IPS DF 4.7 (cell line): ENCODE measurements at regions not wholly inside any gene's neighbourhood (a gene's known extent, or its start where the extent isn't known, plus 50 kb on each side); places are given as distances from the start of the nearest gene placed in this dataset.

Source experiments
- DNase-seq: peaks from one replicate; pipeline ENCODE4 v3.0.0-alpha.2; 2013; ENCODE audit warnings: low spot score; ENCODE audit errors: extremely low read depth

DNA sequence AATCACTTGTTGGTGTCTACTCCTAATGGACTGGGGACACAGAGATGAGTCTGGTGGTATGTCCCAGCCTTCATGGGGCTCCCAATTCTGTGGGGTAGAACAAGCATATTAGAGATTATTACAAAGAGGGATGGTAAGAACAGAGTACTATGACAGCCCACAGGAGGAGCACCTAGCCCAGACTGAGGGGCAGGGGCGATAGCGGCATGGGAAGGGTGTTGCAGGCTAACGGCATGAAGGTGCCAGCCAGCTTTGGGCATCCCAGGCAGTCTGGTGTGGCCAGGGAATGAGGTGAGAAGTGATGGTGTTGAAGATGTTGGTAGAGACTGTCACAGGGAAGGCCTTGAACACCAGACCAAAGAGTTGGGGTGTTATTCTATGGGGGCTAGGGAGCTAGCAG, 280.0 kb downstream of the RPS24 start:
- no peak for DNase-seq

- DNase-seq: no peak
Observed at GRCh38 chr10:78314651-78315050, 281.0 kb downstream of the RPS24 start.

GRCh38 chr10:78316451-78316931, 282.8 kb downstream of the RPS24 start:
- no peak for DNase-seq

GRCh38 chr10:78318305-78318704, 284.6 kb downstream of the RPS24 start:
- no peak for DNase-seq

- no peak for DNase-seq
Observed at GRCh38 chr10:78319371-78319770, 285.7 kb downstream of the RPS24 start.

GRCh38 chr10:78319841-78320240, 286.2 kb downstream of the RPS24 start:
- DNase-seq: no peak

GRCh38 chr10:78320506-78320905, 286.8 kb downstream of the RPS24 start:
- no peak for DNase-seq

GRCh38 chr10:78321000-78321399, 287.3 kb downstream of the RPS24 start:
- no peak for DNase-seq

DNA sequence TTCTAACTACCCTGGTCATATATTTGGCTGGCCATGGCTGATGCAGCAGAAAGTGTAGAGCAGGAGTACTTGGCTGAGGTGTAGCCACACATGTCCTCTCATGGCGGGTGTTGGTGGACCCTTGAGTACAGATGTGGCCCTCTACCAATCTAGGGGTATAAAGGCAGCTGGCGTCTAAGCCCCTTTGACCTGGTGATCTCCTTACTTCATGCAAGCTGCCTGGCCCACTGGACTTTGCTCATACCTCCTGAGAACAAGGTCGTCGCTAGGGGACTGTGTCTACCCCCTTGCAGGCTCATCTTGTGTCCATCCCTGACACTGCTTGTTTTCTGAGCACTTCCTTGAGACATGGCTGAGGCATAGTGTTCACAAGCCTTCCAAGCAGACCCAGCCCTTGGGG, 287.8 kb downstream of the RPS24 start:
- DNase-seq: no peak

DNA sequence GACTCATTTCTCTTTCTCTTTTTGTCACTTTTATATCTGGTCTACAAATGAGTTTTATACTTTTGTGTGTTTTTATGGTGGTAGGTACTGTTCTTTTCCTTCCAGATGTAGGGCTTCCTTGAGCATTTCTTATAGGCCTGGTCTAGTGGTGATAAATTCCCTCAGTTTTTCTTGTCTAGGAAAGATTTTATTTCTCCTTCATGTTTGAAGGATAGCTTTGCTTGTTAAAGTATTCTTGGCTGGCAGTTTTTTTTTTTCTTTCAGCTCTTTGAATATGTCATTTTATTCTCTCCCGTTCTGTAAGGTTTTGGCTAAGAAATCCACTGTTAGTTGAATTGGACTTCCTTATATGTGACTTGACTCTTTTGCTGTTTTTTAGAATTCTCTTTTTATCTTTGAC, 292.7 kb downstream of the RPS24 start:
- DNase-seq: no peak

- no peak for DNase-seq
Observed at GRCh38 chr10:78327778-78328591, 294.3 kb downstream of the RPS24 start.

DNA sequence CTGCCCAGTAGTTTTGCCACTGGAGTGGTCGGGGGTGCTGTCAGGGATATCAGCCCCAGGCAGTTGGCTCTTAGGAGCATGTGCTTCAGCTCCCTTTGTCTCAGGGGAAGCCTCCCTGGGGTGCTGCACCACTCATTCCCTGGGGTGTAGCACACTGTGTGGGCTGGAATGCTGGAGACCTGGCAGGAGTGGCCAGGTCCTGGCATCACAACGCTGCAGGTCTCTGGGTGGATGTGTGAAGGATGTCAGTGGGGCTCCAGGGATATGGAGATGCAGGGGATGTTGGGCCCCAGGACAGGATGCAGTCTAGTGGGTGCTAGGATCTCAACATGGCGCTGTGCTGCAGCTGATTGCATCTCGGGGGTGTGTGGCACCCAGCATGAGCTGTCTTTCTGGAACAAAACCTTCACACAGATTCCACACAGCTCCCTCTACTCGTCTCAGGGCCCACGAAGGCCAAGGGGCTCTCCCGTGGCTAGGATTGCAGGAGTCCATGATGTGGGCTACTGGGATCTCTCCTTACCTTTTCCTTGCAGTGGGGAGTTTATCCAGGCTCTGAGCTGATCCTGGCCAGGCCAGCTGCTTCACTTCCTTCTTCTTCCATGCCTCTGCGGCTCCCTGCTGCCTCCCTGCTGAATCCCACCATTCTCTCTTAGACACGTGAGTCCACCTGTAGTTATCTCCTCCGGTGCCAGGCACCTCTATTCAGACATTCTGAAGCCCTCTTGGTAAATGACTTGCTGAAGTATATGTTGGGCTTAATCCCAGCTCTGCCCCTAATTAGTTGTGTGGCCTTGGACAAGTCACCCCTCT, 295.1 kb downstream of the RPS24 start:
- DNase-seq: no peak

DNA sequence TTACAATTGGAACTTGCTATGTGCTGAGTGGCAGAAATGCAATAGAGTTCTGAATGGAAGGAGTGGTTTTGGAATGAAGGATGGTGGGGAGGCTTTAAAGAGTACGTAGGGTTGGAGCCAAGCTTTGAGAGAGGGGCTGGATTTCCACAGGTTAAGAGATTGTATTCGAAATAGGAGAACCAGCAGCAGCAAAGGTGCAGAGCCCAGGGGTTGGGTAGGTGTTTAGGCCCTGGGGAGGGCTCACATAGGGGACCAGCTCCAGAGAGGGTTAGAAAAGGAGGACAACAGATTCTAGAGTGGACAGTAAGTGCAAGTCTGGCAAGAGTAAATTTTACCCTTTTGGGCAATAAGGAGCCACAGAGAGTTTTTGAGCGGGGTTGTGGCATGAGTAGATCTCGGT, 297.2 kb downstream of the RPS24 start:
- no peak for DNase-seq

DNA sequence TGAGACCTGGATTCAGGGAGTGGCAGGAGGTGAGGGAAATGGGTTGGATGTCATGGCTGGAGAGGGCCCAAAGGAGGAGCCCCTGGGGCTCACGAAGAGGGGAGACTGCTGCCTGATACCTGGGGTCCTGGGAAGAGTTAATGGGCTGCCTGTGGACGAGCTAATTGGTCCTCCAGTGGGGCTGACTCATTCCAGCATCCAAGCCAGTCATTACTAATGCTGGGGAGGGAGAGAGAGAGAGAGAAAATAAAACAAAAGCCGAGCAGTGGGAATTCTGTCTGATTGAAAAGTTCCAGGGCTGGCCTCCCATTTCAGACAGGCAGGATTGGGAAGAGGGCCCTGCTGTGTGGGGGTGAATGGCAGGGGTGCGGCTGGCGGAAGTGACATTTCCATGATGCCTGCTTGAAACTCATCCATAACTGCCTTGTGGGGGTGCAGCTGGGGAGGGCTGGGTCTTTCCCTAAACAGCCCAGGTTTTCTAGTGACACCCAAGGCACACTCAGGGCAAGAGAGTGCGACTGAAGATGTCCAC, 297.8 kb downstream of the RPS24 start:
- no peak for DNase-seq

GRCh38 chr10:78332012-78332411, 298.3 kb downstream of the RPS24 start:
- no peak for DNase-seq

GRCh38 chr10:78332657-78333056, 299.0 kb downstream of the RPS24 start:
- DNase-seq: no peak

DNA sequence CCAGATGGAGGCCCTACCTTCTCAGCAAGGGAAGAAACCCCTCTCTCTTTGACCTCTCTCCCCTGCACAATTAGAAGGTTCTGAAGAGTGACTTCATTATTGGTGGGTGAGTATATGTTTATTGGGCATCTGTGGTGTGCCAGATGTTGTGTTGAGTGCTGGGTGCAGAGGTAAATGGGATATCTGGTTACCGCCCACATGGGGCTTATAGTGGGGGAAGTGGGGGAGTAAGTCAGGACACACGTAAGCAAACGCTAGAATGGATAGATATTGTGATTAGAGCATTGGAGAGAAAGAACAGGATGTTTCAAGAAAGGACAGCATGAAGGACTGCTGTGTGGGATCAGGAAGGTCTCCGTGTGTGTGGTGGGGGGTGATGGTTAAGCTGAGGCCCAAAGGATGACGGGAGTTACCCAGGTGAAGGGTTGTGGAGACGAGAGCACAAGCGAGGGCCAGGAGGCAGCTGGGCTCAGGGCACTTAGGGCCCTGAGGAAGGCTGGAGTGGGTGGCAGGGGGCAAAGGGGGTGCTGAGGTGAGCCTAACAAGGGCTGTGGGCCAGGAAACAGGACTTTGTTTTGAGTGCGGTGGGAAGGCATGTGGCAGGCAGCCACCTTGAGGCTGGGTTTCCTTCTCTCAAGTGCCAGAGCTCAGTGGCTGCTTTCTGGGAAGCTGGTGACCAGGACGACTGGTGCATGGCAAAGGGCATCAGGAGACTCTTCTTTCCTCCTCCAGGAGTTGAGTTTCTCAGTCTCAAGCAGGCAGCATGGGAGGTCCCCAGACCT, 299.9 kb downstream of the RPS24 start:
- no peak for DNase-seq

DNA sequence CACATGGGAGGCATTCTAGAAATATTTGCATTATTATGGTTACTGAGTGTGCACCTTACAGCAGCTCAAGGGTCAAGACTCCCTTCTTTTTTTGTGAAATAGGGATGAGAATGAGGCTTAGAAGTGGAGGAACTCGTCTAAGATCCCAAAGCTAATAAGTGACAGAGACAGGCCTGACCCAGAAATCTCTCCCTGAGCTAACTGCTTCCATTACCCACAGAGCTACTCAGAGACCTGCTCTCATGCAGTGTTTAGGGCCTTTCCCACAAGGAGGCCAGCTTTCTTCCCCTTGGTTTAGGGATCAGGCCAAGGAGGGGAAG, 301.7 kb downstream of the RPS24 start:
- no peak for DNase-seq

DNA sequence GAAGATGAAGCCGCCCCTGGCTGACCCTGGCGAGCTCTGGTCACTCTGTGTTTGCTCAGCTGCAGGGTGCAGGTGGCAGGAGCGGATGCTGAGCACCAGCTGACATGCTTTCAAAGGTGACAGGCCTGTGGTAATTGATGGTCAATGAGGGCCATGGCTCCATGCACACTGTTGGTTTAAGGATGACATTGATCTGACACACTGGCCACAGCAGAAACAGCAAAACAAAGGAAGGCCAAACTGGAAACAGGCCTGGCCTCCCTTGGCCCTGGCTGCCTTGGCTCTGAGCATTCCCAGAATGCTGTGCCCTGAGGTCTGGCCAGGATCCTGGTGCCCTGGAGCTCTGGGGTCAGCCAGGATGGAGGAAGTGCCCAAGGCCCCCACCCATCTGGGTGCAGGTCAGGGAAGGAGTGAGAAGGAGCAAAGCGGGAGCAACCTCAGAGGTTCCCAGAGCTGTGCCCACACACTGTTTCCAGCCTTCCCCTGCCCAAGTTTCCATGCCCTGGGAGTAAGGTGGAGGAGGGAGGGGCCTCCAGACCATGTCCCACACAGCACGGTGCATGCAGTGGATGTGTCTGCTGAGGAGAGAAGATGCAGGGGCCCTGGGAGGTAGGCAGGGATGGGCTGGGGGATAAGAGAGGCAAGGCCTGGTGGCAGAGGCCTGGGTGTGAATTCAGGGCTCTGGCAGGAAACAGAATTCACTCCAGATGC, 302.2 kb downstream of the RPS24 start:
- DNase-seq: no peak

GRCh38 chr10:78336402-78336791, 302.7 kb downstream of the RPS24 start:
- no peak for DNase-seq

GRCh38 chr10:78337016-78337415, 303.4 kb downstream of the RPS24 start:
- no peak for DNase-seq
